ENCODE measurements at regions not wholly inside any gene's neighbourhood (a gene's known extent, or its start where the extent isn't known, plus 50 kb on each side); places are given as distances from the start of the nearest gene placed in this dataset.

- TF ChIP-seq GATA2 (IDR thresholded peaks at IDR 0.05; ENCODE audit: low read depth, low read length) (no peak), GATA3 (IDR thresholded peaks at IDR 0.05; ENCODE audit: low read depth, low read length) (no peak)
Measured at GRCh38 chr5:77846422-77847128, 70.4 kb upstream of the TBCA start.

Measured in SH-SY5Y (cell line).